HCT116 (cell line): ENCODE measurements at regions not wholly inside any gene's neighbourhood (a gene's known extent, or its start where the extent isn't known, plus 50 kb on each side); places are given as distances from the start of the nearest gene placed in this dataset.

Source experiments
- ATAC-seq: fragments of 200-7000 bp; cut with Tn5 transposase; 2 replicates; pipeline ENCODE4 v1.9.1; 2020; ENCODE audit warnings: mild to moderate bottlenecking, moderate library complexity
- BruUV-seq: library from RNA; stranded (reverse); fragments of 400-500 nt; replicated peaks from 2 replicates; lab custom pipeline; 2021; lab: Mats Ljungman, UMichigan
- CTCF ChIA-PET: fragments of 300-600 bp; sonication (Branson Sonifier 250); formaldehyde crosslinking; loops from one replicate; lab custom pipeline; 2021; ENCODE audit warnings: antibody characterized with exemption; lab: Charles Lee
- POLR2A ChIA-PET: fragments of 300-600, 350-600 bp; sonication (Branson Sonifier 250); formaldehyde crosslinking; loops from one replicate; lab custom pipeline; 2021; ENCODE audit warnings: antibody characterized with exemption; lab: Charles Lee
- RAD21 ChIA-PET, 2 experiments: fragments of 300-600 bp; sonication (Branson Sonifier 250); formaldehyde crosslinking; loops; one replicate each; lab custom pipeline; 2023; ENCODE audit warnings: low total read pairs in 2 of 2; ENCODE audit not compliant: uncharacterized antibody in 2 of 2, unreplicated experiment in 2 of 2, low non-redundant PET in 1 of 2; lab: Charles Lee
- DNase-seq: peaks from one replicate; pipeline ENCODE4 v3.0.0-alpha.2; 2010; ENCODE audit warnings: low read depth, low spot score
- H2AFZ ChIP-seq: fragments of 200-600 bp; shearing (Covaris generic), sonication (generic); 2 replicates; pipeline ENCODE4 v1.6.1; 2017; ENCODE audit warnings: low read depth, mixed run types, mixed read lengths, antibody characterized with exemption, low read length; ENCODE audit not compliant: poor library complexity, severe bottlenecking
- H3K27ac ChIP-seq: 2 replicates; pipeline ENCODE4 v1.5.1; 2012; ENCODE audit warnings: low read depth, low read length
- H3K27me3 ChIP-seq: fragments of 200-600 bp; sonication (generic); 2 replicates; pipeline ENCODE4 v1.6.1; 2016; ENCODE audit warnings: mixed run types, low read length, mixed read lengths; ENCODE audit not compliant: insufficient read depth
- H3K36me3 ChIP-seq, 2 experiments: fragments of 200-500 bp in 1 of 2; fragments of 200-600 bp in 1 of 2; sonication (Bioruptor generic) in 1 of 2; sonication (generic) in 1 of 2; 2 replicates each; pipeline versions ENCODE4 v1.5.1 to v1.6.1; 2014 to 2016; ENCODE audit warnings: low read length in 2 of 2, inconsistent platforms in 1 of 2, mixed read lengths in 1 of 2, mixed run types in 1 of 2; ENCODE audit not compliant: insufficient read depth in 2 of 2, control insufficient read depth in 1 of 2
- H3K4me1 ChIP-seq, 2 experiments: fragments of 200-600 bp in 1 of 2; sonication (generic) in 1 of 2; 2 replicates each; pipeline versions ENCODE4 v1.5.1 to v1.6.1; 2012 to 2017; ENCODE audit warnings: low read length in 2 of 2, inconsistent platforms in 1 of 2, mild to moderate bottlenecking in 1 of 2, mixed read lengths in 1 of 2, mixed run types in 1 of 2, moderate library complexity in 1 of 2; ENCODE audit not compliant: insufficient read depth in 2 of 2, control insufficient read depth in 1 of 2
- H3K4me2 ChIP-seq: fragments of 200-600 bp; sonication (generic); 2 replicates; pipeline ENCODE4 v1.6.1; 2017; ENCODE audit warnings: mixed run types, low read length, mixed read lengths
- H3K4me3 ChIP-seq, 2 experiments: fragments of 200-600 bp in 1 of 2; sonication (generic) in 1 of 2; replicated peaks in 1 of 2; 2 replicates each; pipeline ENCODE4 v1.5.1; 2011 to 2016; ENCODE audit warnings: low read length in 2 of 2, control low read depth in 1 of 2, low read depth in 1 of 2, mild to moderate bottlenecking in 1 of 2, mixed read lengths in 1 of 2, mixed run types in 1 of 2
- H3K79me2 ChIP-seq: fragments of 200-600 bp; sonication (generic); 2 replicates; pipeline ENCODE4 v1.6.1; 2017; ENCODE audit warnings: mild to moderate bottlenecking, mixed run types, low read length, moderate library complexity, mixed read lengths; ENCODE audit not compliant: insufficient read depth
- H3K9ac ChIP-seq: fragments of 200-600 bp; sonication (generic); 2 replicates; pipeline ENCODE4 v1.6.1; 2016; ENCODE audit warnings: low read length, mixed read lengths
- H3K9me2 ChIP-seq: fragments of 200-600 bp; sonication (generic), shearing (Covaris generic); 2 replicates; pipeline ENCODE4 v1.6.1; 2017; ENCODE audit warnings: mixed run types, mild to moderate bottlenecking, moderate library complexity; ENCODE audit not compliant: insufficient read depth
- H3K9me3 ChIP-seq, 2 experiments: fragments of 200-500 bp in 1 of 2; fragments of 200-600 bp in 1 of 2; sonication (Bioruptor generic) in 1 of 2; sonication (generic) in 1 of 2; 2 replicates each; pipeline ENCODE4 v1.6.1; 2014 to 2017; ENCODE audit warnings: low read length in 2 of 2, mixed read lengths in 2 of 2, inconsistent platforms in 1 of 2, low read depth in 1 of 2, mild to moderate bottlenecking in 1 of 2, mixed run types in 1 of 2, moderate library complexity in 1 of 2; ENCODE audit not compliant: control insufficient read depth in 1 of 2, insufficient read depth in 1 of 2
- H4K20me1 ChIP-seq: fragments of 200-600 bp; sonication (generic), shearing (Covaris generic); 2 replicates; pipeline ENCODE4 v1.6.1; 2017; ENCODE audit warnings: mixed run types, mild to moderate bottlenecking, moderate library complexity; ENCODE audit not compliant: insufficient read depth
- EGR1 ChIP-seq: IDR thresholded peaks from 2 replicates; pipeline ENCODE4 v1.6.1; 2012; ENCODE audit warnings: low read depth
- ELF1 ChIP-seq: IDR thresholded peaks from 2 replicates; pipeline ENCODE4 v1.6.1; 2012; ENCODE audit warnings: low read depth, borderline replicate concordance
- EZH2 ChIP-seq: fragments of 200-600 bp; sonication (generic); IDR thresholded peaks from 2 replicates; pipeline ENCODE4 v1.6.1; 2017; ENCODE audit warnings: antibody characterized with exemption, mixed run types
- POLR2AphosphoS5 ChIP-seq: IDR thresholded peaks from 2 replicates; pipeline ENCODE4 v1.6.1; 2011; ENCODE audit warnings: mild to moderate bottlenecking, low read depth, low read length, moderate library complexity
- SIN3A ChIP-seq: IDR thresholded peaks from 2 replicates; pipeline ENCODE4 v1.6.1; 2012; ENCODE audit warnings: low read depth
- SRF ChIP-seq: IDR thresholded peaks from 2 replicates; pipeline ENCODE4 v1.6.1; 2012; ENCODE audit warnings: low read depth
- ZFX ChIP-seq: fragments of 450-650 bp; IDR thresholded peaks from 2 replicates; pipeline ENCODE4 v1.6.1; 2017
- ZNF274 ChIP-seq: fragments of 200-500 bp; sonication (Bioruptor generic); IDR thresholded peaks from 2 replicates; pipeline ENCODE4 v1.6.1; 2014; ENCODE audit warnings: mild to moderate bottlenecking, low read depth, low read length, inconsistent platforms
- intact Hi-C: fragments of 100-400 bp; cut with micrococcal nuclease; formaldehyde crosslinking; loops from 2 replicates; pipeline ENCODE4 v1.10.0; 2022
- TF ChIP-seq, protein P1 (sequence below): IDR thresholded peaks from 2 replicates; pipeline ENCODE4 v1.6.1; 2012
- TF ChIP-seq, protein P2 (sequence below): IDR thresholded peaks from 2 replicates; pipeline ENCODE4 v1.6.1; 2012; ENCODE audit warnings: low read depth
- TF ChIP-seq, protein P3 (sequence below), 3 experiments: fragments of 200-600 bp in 1 of 3; sonication (generic) in 1 of 3; IDR thresholded peaks in 2 of 3; conservative IDR thresholded peaks in 1 of 3; 2 replicates each; pipeline ENCODE4 v1.5.1; 2012 to 2017; ENCODE audit warnings: low read depth in 2 of 3, low read length in 2 of 3, antibody characterized with exemption in 1 of 3, borderline replicate concordance in 1 of 3, control low read depth in 1 of 3, mild to moderate bottlenecking in 1 of 3, mixed read lengths in 1 of 3, mixed run types in 1 of 3, moderate library complexity in 1 of 3; ENCODE audit not compliant: insufficient read depth in 1 of 3

DNA sequence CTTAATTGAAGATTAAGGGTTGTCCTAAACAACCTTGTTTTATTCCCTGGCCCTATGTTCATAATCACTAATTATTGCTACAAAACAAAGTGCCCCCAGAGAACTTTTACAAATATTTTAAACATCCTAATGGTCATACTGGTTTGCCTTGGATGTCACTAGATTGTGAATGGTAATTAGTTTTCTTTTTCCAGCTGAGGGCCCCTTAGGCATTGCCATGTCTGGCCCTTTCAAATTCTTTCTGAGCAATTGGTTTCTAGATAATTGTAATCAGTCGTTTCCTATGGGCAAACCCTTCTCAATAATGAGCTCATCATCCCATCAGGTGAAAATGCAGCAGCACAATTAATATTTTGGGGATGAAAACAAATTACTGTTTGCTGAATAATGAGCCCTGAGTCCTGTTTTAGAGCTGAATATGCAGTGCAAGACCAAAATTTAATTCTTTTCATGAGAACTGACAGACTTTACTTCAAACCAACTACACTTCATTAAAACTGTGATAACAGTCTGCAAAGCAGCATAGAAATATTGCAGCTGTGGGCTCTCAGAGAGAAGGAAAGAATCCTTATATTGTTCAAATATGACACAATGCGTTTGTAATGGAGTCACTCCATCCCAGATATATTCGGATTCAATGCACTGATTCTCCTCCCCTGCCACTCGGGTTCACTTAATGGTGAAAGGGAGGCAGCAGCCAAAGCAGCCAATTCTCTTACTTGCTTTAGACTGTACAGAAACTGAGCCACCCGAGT lies 67.7 kb upstream of the ARHGAP5 start:
- RAD21 ChIA-PET = no interaction called here
- Histone ChIP-seq H3K9me3 (no peaks in the 10 kb centered on the region), H3K4me2 (peak overlapping the region; percentile 61), H3K9ac (no peak overlapping the region), H3K27me3 (no peaks in the 10 kb centered on the region), H3K36me3 (no peaks in the 10 kb centered on the region), H3K4me3 (peak overlapping the region in 1 of 2 experiments; percentile 14; a peak in 1 of 4 replicates), H4K20me1 (no peaks in the 10 kb centered on the region), H2AFZ (no peak overlapping the region)
- ATAC-seq (no peak), DNase-seq (no peak)
- BruUV-seq = no TSS peak
- intact Hi-C loops = no loop called here
- TF ChIP-seq, protein P1, sequence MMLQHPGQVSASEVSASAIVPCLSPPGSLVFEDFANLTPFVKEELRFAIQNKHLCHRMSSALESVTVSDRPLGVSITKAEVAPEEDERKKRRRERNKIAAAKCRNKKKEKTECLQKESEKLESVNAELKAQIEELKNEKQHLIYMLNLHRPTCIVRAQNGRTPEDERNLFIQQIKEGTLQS = no peak
- TF ChIP-seq EGR1 = no peak
- TF ChIP-seq SIN3A = no peak
- TF ChIP-seq, protein P2, sequence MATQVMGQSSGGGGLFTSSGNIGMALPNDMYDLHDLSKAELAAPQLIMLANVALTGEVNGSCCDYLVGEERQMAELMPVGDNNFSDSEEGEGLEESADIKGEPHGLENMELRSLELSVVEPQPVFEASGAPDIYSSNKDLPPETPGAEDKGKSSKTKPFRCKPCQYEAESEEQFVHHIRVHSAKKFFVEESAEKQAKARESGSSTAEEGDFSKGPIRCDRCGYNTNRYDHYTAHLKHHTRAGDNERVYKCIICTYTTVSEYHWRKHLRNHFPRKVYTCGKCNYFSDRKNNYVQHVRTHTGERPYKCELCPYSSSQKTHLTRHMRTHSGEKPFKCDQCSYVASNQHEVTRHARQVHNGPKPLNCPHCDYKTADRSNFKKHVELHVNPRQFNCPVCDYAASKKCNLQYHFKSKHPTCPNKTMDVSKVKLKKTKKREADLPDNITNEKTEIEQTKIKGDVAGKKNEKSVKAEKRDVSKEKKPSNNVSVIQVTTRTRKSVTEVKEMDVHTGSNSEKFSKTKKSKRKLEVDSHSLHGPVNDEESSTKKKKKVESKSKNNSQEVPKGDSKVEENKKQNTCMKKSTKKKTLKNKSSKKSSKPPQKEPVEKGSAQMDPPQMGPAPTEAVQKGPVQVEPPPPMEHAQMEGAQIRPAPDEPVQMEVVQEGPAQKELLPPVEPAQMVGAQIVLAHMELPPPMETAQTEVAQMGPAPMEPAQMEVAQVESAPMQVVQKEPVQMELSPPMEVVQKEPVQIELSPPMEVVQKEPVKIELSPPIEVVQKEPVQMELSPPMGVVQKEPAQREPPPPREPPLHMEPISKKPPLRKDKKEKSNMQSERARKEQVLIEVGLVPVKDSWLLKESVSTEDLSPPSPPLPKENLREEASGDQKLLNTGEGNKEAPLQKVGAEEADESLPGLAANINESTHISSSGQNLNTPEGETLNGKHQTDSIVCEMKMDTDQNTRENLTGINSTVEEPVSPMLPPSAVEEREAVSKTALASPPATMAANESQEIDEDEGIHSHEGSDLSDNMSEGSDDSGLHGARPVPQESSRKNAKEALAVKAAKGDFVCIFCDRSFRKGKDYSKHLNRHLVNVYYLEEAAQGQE = no peak
- TF ChIP-seq, protein P3, sequence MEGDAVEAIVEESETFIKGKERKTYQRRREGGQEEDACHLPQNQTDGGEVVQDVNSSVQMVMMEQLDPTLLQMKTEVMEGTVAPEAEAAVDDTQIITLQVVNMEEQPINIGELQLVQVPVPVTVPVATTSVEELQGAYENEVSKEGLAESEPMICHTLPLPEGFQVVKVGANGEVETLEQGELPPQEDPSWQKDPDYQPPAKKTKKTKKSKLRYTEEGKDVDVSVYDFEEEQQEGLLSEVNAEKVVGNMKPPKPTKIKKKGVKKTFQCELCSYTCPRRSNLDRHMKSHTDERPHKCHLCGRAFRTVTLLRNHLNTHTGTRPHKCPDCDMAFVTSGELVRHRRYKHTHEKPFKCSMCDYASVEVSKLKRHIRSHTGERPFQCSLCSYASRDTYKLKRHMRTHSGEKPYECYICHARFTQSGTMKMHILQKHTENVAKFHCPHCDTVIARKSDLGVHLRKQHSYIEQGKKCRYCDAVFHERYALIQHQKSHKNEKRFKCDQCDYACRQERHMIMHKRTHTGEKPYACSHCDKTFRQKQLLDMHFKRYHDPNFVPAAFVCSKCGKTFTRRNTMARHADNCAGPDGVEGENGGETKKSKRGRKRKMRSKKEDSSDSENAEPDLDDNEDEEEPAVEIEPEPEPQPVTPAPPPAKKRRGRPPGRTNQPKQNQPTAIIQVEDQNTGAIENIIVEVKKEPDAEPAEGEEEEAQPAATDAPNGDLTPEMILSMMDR (IDR thresholded peaks at IDR 0.05 in 2 of 3, conservative IDR thresholded peaks at IDR 0.05 in 1 of 3; ENCODE audit: borderline replicate concordance in 1 of 3, insufficient read depth in 1 of 3, low read depth in 2 of 3, low read length in 2 of 3) = no peak
- no peak for TF ChIP-seq ELF1
- no peak for TF ChIP-seq ZFX
- TF ChIP-seq SRF = no peak
- TF ChIP-seq ZNF274 = no peak
- no peak for TF ChIP-seq POLR2AphosphoS5
- TF ChIP-seq EZH2 = no peak
- TF ChIP-seq, all 23 proteins: peak for 0
- Histone ChIP-seq H3K4me1 (peaks cover 23 to 52% of the 10 kb centered on the region in 2 experiments), H3K79me2 (no peaks in the 10 kb centered on the region), H3K27ac (no peak overlapping the region), H3K9me2 (no peaks in the 10 kb centered on the region)
- CTCF ChIA-PET = no interaction called here
- POLR2A ChIA-PET = no interaction called here
